Ishikawa (cell line): ENCODE measurements at regions not wholly inside any gene's neighbourhood (a gene's known extent, or its start where the extent isn't known, plus 50 kb on each side); places are given as distances from the start of the nearest gene placed in this dataset.

Experiments used
- CEBPB ChIP-seq: IDR thresholded peaks from 2 replicates; pipeline ENCODE4 v1.6.1; 2012
- EP300 ChIP-seq: IDR thresholded peaks from 2 replicates; pipeline ENCODE4 v1.6.1; 2012; ENCODE audit warnings: borderline replicate concordance
- NFIC ChIP-seq: IDR thresholded peaks from 2 replicates; pipeline ENCODE4 v1.6.1; 2012
- TCF12 ChIP-seq: IDR thresholded peaks from 2 replicates; pipeline ENCODE4 v1.6.1; 2012; ENCODE audit warnings: low read depth
- TEAD4 ChIP-seq: IDR thresholded peaks from 2 replicates; pipeline ENCODE4 v1.6.1; 2012
- TF ChIP-seq, protein P1 (sequence below): IDR thresholded peaks from 2 replicates; pipeline ENCODE4 v1.6.1; 2012; ENCODE audit warnings: low read depth, mild to moderate bottlenecking

DNA sequence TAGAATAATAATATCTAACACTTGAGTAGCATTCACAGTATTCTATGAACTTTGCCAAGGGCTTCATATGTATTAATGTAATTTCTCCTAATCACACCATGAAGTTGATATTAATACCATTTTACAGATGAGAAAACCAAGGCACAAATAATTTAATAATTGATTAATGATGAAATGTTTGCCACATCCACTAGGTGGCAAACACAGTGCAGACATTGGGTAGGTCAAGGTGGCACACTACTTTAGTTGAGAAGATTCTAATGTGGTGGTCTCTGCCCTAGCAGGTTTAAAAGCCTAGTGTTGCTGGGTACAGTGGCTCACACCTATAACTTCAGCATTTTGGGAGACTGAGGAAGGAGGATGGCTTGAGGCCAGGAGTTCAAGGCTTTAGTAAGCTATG is 412.4 kb downstream of the SUCLA2 start:
- no peak for TF ChIP-seq EP300
- TF ChIP-seq, protein P1, sequence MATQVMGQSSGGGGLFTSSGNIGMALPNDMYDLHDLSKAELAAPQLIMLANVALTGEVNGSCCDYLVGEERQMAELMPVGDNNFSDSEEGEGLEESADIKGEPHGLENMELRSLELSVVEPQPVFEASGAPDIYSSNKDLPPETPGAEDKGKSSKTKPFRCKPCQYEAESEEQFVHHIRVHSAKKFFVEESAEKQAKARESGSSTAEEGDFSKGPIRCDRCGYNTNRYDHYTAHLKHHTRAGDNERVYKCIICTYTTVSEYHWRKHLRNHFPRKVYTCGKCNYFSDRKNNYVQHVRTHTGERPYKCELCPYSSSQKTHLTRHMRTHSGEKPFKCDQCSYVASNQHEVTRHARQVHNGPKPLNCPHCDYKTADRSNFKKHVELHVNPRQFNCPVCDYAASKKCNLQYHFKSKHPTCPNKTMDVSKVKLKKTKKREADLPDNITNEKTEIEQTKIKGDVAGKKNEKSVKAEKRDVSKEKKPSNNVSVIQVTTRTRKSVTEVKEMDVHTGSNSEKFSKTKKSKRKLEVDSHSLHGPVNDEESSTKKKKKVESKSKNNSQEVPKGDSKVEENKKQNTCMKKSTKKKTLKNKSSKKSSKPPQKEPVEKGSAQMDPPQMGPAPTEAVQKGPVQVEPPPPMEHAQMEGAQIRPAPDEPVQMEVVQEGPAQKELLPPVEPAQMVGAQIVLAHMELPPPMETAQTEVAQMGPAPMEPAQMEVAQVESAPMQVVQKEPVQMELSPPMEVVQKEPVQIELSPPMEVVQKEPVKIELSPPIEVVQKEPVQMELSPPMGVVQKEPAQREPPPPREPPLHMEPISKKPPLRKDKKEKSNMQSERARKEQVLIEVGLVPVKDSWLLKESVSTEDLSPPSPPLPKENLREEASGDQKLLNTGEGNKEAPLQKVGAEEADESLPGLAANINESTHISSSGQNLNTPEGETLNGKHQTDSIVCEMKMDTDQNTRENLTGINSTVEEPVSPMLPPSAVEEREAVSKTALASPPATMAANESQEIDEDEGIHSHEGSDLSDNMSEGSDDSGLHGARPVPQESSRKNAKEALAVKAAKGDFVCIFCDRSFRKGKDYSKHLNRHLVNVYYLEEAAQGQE = no peak
- TF ChIP-seq NFIC = no peak
- no peak for TF ChIP-seq TEAD4
- no peak for TF ChIP-seq TCF12
- no peak for TF ChIP-seq CEBPB
